ENCODE measurements at regions not wholly inside any gene's neighbourhood (a gene's known extent, or its start where the extent isn't known, plus 50 kb on each side); places are given as distances from the start of the nearest gene placed in this dataset.
A peak's percentile ranks its signal among the peaks of the same experiment; 100 is the strongest.
"Not testable (repeated sequence)": the region's sequence is repeated elsewhere in the genome, so short reads cannot be mapped to it uniquely, and the experiment has no call there.

DNA sequence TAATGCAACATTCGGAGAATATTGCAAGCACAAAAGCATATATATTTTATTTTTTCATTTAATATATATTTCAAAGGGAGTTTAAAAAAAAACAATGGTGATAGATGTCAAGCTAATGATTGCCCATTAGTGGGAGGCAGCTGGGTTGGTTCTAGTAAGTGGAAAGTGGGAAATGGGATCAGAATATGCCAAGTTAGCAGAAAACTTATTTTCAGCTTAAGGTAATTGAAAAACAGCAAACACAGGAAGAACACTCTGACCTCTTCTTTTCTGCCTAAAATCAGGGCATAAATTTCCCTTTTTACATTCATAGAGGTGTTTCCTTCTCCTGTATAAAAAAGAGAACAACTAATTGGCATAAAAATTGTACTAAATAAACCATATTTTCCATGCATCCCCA is 535.3 kb upstream of the SYT4 start:
- no peak for DNase-seq (ENCODE audit: low read depth)

DNA sequence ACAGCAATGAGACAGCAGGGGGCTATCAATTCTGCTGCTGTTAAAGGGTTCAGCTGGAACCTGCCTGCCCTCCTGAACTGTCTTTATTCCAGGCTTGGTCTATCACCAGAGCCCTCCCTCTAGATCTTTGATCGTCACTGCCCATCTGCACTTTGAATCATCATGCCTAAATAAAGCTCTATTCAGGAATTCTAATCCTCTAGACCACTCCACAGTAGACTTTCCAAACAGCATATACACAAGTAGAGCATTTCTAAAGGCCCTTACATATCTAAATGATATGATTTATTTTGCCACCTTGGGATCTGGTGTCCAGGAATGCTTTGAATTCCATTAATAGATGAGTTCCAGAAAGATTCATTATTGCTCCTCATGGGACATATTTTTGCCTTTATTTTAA is 542.1 kb upstream of the SYT4 start:
- no peak for DNase-seq (ENCODE audit: low read depth)

DNA sequence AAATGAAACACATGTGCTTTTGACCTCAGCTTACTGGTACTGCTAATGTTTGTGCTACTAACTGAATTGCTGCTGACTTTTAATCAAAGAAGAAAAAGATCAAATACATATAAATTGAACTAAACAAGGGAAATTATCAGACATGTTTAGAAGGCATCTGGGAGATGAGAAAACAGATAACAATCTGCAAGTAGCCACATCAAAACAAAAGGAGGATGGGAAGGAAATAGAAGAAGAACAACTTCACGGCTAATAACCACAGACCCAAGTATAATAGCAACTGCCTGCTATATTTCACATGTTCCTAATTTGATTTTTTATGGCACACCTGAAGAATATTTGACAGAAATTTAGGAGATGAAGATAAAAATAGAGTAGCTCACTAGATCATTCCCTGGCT is 542.6 kb upstream of the SYT4 start:
- DNase-seq (ENCODE audit: low read depth) = no peak

DNA sequence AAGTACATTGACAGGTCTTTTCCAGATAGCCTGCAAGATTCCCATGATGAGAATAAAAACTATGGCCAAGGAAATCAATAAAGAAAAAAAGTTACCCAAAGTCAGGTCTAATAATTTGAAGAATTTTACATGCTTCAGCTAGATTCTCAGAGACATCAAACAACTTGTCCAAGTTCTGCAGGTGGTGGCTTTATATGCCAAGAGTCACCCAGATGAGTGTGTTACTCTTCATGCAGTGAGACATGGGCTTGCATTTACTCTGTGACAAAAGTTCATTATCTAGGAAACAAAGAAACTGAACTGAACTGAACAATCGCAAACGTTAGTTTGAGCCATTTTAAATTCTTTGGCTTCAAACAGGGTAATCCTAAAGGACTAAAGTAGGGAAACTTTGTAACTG is 548.5 kb upstream of the SYT4 start:
- no peak for DNase-seq (ENCODE audit: low read depth)

DNA sequence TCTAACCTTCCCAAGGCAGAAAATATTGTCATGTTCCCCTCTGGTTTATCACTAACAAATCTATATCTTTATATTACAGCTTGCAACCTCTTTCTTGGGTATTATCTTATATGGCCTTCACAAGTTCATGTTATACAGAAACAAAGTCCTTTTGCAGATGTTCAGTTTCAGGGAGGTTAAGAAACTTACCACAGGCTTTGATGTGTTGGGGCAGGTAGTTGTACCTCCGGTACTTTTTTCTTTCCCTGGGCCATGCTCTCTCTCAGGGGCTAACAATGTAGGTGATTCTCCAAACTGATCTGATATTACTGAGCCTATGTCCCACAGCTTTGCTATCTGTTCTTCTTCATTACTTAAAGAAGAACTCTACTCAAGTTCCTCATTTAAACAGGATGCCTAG is 548.9 kb upstream of the SYT4 start:
- DNase-seq (ENCODE audit: low read depth) = no peak

DNA sequence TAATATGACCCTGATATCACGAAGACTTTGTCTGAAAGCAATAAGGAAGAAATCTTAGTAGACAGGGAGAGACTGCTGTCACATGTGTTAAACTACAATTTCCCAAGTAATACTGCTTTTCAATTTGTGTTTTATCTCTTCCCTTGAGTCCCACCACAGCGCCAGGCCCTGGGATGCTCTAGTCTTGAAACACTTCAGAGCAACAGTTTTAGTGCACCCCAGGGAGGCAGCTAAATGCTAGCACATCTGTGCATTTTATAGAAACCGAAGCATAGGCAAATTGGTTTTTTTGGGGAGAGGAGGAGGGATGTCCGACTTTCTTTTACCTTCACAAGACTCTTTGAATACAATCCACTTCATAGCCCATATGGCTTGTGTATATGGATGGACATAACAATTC is 550.0 kb upstream of the SYT4 start:
- no peak for DNase-seq (ENCODE audit: low read depth)

DNA sequence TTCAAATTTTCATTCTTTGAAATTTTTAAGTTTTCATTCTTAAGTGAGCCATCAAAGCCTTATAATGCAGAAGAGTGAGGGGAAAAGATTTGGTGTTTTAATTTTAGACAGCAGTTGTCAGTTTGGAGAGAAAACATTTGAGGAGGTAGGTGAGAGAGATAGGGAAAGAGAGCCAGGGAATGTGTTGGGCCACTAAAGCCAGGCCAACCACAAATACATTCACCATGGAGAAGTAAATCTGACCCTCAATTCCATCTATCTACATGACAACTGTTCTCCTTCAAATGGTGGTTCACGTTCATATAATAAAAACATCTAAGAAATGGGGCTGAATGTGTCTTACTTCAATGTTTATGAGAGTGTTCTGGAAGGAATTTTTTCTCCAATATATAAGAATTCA is 553.0 kb upstream of the SYT4 start:
- DNase-seq (ENCODE audit: low read depth) = no peak

DNA sequence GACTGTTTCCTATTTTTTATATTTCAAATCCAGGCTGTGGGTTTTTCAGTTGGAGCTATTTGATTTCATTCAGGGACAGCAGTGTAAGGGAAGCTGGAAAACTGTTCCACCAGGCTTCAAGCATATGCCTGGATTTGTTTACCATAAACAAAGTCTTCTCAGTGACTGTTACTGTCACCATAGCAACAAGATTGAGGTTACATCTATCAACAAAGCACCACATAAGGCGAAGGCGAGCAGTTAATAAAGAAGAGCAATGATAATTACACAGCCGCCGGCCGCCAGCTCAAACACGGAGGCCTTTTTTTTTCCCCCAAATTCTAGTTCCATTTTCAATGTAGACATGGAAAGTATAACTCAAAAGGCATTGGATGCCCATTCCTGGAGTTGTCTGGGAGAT is 553.7 kb upstream of the SYT4 start:
- no peak for DNase-seq (ENCODE audit: low read depth)

DNA sequence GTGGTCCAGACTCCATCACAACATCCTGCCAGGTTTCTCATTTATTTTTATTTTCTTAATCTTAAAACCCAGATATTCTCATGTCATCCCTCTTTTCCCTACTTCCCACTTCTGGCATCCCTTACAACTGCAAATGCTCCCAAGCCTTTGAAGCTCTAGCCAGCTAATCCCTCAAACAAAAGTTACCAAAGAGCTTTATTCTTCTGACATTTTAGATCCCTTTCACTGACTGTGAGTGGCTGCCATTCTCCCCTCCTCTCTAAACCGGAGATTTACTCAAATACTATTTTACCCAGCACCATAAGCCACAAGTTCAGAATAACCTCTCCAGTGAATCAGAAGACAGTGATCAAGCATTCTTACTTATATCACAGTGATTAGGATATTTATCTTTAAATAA is 569.0 kb upstream of the SYT4 start:
- DNase-seq (ENCODE audit: low read depth) = no peak

DNA sequence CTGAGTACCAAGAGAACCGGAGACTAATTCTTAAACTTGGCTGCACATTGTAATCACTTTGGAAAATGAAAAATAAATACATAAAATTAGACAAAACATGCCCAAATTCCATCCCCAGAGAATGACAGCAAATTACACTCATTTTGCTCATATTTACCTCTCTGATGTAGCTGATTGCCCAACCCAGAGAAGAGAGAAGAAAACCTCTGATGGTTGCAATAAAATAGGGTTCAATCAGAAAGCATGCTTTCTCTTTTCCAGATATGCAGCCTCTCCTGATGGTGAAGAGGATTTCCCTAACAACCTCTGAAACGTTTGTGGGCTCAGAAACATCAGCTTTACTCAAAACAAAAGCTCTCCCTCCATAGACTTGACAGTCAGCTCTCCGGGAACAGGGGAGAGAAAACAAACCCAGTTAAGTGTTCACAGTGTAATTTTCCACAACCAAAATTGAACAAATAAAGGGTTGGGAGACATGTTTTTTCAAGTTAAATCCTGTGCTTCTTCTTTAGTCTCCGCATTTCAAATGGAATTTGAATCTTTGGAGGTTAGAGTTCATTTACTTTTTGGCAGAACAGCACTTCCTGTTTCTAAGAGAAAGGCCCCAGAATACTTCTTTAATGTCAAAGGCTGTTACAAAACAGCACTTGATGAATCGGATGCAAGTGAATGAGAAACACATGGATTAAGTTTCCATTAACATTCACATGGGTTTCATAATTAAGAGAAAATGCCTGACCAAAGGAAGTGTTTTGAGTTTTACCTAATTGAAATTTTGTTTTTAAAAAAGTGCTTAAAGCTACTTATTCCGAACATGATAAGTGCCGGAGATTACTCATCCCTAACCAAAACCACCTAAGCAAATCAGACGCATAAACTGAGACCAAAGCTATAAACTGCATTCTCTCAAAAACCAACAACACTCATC is 570.1 kb upstream of the SYT4 start:
- peak; percentile 76 for DNase-seq (ENCODE audit: low read depth)

DNA sequence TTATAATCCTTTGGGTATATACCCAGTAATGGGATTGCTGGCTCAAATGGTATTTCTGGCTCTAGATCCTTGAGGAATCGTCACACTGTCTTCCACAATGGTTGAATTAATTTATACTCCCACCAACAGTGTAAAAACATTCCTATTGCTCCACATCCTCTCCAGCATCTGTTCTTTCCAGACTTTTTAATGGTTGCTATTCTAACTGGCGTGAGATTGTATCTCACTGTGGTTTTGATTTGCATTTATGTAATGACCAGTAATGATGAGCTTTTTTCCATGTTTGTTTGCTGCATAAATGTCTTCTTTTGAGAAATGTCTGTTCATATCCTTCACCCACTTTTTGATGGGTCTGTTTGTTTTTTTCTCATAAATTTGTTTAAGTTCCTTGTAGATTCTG is 572.5 kb upstream of the SYT4 start:
- DNase-seq (ENCODE audit: low read depth) = not testable (repeated sequence)

DNA sequence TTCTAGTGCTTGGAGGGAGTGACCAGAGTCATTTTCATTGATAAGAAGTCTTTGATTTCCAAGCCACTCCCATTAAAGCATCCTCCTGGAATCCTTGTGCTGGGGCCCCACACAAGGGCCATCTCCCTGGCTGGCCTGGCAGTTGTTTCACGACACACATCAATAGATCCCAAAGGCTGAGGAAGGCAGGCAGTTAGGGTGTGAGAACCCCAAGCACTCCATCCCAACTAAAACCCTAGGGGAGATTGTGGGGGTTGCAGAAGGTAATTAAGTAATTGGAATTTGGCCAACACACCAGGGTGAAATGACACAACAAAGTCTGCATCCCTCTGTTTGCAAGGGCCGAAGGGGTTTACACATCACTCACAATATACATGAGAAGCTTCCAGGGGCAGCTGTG is 578.1 kb upstream of the SYT4 start:
- DNase-seq (ENCODE audit: low read depth) = no peak

DNA sequence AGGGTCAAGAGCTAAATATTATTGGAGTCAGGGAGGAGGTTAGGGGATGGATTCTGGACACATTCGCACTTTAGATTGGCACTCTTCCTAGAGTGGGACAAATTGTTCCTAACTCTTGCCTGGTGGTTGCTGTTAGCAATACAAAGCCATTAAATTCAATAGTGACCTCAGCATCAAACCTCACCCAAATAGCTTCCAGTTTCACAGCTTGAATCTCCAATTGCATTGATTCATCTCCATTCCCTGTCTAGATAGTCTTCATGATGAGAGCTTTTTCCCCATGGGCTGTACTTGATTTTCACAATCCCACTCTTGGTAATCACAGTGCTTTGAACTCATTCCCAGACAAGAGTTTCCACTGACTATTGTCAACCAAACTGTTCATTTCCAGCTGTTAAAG is 585.9 kb upstream of the SYT4 start:
- no peak for DNase-seq (ENCODE audit: low read depth)

DNA sequence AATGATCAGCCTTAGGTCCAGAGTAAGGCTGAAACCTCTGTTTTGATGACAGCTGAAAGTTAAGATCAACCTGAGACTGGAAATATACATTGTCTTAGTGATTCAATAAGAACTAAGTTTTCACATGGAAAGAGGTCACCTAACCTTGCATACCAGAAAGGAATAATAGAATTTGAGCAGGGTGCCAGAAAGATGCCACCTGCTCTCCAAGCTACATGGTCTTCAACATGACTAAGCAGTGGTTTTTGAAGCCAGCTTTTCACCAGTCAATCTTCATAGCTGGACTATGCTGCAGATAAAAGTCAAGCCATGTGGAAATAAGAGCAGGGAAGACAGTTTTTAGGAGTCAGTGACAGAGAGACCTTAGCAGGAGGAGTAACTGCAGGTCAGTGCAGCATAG is 589.4 kb upstream of the SYT4 start:
- no peak for DNase-seq (ENCODE audit: low read depth)

DNA sequence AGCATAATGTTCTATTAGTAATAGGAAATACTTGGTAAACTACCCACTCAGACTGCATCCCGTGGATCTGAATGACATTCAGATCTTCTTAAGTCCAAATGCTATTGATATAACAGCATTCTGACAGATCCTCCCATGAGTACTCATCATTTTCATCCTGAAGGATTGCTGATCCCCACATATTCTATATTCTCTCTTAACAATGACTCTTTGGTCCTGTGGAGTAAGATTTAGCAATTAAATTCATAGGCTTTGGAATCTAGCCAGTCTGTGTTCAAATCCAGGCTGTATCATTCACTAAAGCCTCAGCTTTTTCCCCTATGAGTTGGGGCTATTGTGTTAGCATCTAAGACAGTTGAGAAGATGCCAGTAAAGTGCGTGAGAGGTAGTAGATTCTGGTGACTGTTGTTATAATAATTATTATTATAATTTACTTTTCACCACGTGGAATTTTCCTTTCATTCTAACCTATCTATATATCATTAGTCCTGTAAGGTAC is 591.3 kb upstream of the SYT4 start:
- DNase-seq (ENCODE audit: low read depth) = no peak

DNA sequence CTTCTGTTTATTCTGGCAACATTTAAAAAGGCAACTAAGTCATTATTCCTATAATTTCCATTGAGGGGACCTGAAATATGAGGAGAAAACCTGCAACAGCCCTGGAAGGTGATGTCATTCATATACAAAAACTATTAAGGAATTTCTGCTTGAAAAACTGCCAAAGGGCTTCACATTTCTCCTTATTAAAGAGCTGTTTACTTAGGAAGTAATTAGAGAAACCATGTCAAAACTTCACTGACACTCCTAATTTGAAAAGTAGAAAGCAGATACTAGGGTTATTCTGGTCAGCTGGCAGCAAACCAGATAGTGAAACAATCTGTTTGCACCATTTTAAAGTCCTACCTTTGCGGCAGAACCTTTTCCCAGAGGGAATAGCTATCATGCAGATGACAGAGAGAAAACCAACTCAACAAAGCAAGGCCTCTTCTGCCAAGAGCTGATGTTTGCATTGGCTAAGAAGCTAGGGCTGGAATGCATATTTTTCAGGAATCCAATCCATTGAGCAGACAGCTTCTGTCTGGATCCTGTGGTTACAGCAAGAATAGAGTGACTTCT is 592.2 kb upstream of the SYT4 start:
- DNase-seq (ENCODE audit: low read depth) = peak; percentile 81

DNA sequence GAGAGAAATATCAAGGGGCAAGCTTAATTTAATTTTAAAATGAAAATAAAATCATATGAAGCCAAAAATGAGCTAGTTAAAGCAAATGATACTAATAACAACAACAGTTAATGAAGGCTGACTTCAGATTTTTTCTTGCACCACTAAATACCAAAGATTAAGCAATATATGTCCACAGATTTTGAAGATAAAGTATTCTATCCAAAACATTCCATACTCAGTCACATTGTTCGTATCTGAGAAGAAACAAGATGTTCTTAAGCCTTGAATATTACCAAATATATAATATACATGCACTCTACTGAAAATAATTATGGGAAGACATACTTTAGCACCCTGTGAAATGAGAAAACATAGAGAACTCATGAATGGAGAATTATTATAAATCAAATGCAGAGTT is 593.3 kb upstream of the SYT4 start:
- DNase-seq (ENCODE audit: low read depth) = peak; percentile 61

DNA sequence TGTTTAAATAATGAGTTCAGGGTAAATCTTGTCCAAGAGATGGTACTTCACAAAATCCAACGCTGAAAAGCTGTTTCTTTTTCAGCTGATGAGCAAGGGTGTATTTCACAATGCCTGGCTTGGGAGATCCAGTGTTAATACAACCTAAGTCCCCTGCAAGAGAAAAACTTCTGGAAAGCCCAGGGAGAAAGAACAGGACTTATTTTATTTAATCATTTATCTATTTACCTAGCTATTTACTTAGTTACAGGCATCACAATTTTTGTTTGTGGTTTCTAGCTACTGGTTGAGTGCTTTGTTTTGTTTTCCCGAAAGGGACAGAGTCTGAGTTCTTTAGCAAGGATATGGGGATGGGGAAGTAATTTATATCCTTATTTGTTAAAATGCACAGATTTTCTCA is 598.2 kb upstream of the SYT4 start:
- DNase-seq (ENCODE audit: low read depth) = peak; percentile 69

DNA sequence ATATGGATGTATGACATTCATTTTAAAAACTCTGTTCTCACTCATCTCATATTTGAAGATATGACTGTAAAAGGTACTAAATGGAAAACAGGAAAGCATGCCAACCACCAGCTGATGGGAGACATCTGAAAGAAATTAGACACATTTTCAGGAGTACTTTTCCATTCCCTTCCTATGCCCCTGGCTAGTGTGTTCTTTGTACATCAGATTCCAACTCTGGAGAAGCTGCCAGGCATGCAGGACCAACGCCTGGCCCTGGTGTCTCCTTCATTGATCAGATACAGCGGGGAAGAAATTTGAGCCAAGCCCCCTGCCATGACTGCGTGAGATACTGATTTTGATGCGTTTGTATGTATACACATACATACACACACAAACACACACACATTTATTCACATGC is 599.0 kb upstream of the SYT4 start:
- no peak for DNase-seq (ENCODE audit: low read depth)

DNA sequence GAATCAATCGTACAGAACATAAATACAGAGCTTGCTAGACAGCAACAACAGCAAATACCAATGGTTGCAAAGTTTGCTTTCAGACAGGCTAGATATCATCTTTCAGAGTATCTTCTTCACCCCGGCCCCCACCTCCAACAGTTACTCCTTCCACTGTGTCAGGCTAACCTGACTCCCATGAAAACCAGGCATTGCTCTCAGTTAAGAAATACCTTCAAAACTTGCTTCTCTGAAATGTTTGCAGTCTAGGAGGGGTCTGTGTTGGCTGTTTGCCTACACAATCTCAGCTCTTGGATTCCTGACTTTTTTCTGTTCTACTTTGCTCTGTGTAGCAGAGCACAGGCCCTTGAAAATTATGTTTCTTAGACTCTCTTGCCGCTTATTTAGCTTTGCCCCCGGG is 599.5 kb upstream of the SYT4 start:
- peak; percentile 36 for DNase-seq (ENCODE audit: low read depth)

DNA sequence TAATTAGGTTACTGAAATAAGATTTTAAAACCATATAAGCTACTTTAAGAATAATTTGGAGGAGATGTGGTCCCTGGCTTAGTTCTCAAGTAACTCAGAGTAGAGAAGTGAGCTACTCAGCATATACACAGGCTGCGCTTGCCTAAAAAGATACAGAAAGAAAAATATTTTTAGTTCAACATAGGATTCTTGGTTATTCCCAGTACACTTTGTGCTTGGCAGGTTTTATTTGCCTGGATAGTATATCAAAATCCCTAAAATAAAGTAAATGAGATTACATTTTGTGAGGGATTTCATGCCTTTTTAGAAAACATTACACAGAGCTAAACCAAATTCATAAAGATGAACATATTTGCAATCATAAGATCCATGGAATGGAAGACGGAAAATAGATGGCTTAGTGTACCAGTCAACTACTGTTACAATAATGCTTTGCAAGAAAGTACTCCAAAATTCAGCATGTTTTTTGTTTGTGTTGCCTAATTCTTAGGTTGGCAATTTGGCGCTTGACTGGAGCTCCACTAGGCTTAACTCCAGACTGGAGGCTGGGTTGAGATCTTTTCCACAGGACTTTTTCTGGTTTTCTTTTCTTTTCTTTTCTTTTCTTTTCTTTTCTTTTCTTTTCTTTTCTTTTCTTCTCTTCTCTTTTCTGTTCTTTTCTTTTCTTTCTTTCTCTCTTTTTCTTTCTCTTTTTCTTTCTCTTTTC is 600.5 kb upstream of the SYT4 start:
- DNase-seq (ENCODE audit: low read depth) = no peak

DNA sequence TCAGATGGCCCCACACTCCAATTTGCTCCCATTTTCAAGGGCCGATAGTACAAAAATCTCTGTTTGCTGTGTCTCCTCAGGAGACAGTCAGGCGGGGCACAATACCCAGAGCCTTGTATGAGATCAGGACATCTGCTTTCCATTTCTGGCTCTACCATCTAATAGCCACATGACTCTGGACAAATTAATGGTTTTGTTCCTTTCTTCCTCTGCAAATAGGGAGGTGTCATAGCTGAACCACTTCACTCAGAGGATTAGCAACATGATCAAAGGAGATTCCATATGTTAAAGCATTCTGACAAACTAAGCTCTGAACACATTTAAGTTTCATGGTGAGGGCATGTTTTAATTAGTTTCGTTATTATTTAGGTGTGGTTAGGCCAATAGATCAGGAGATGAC is 602.1 kb upstream of the SYT4 start:
- no peak for DNase-seq (ENCODE audit: low read depth)
